Peyer's patch (tissue), 4 donors: ENCODE measurements at regions not wholly inside any gene's neighbourhood (a gene's known extent, or its start where the extent isn't known, plus 50 kb on each side); places are given as distances from the start of the nearest gene placed in this dataset.

Source experiments
- DNase-seq, 3 donors: peaks; one replicate each; pipeline ENCODE4 v3.0.0-alpha.2; 2017 to 2019
- H3K27ac ChIP-seq, 4 donors: fragments of 200-600 bp; sonication (generic); one replicate each; pipeline ENCODE4 v1.5.1; 2016 to 2019
- H3K27me3 ChIP-seq, 2 donors: fragments of 200-600 bp; sonication (generic); one replicate each; pipeline ENCODE4 v1.5.1; 2019
- H3K36me3 ChIP-seq, 3 donors: fragments of 200-600 bp; sonication (generic); one replicate each; pipeline ENCODE4 v1.5.1; 2016 to 2019
- H3K4me1 ChIP-seq, 4 donors: fragments of 200-600 bp; sonication (generic); one replicate each; pipeline ENCODE4 v1.5.1; 2016 to 2019
- H3K4me3 ChIP-seq, 4 donors: fragments of 200-600 bp; sonication (generic); 1 replicate in 3 of 4; 2 replicates in 1 of 4; pipeline ENCODE4 v1.5.1; 2016 to 2019; ENCODE audit warnings: mild to moderate bottlenecking in 1 of 4
- H3K9me3 ChIP-seq, 4 donors: fragments of 200-600 bp; sonication (generic); one replicate each; pipeline ENCODE4 v1.5.1; 2016 to 2019; ENCODE audit warnings: mild to moderate bottlenecking in 1 of 4
- CTCF ChIP-seq, 6 experiments: fragments of 450-650 bp in 4 of 6; fragments of 200-600 bp in 2 of 6; sonication (generic) in 1 of 6; IDR thresholded peaks; one replicate each; pipeline ENCODE4 v1.5.1; 2017 to 2019; ENCODE audit warnings: antibody characterized with exemption in 6 of 6, mild to moderate bottlenecking in 3 of 6, moderate library complexity in 1 of 6
- POLR2A ChIP-seq, 2 donors: fragments of 450-650 bp; IDR thresholded peaks; one replicate each; pipeline ENCODE4 v1.5.1; 2017; ENCODE audit warnings: antibody characterized with exemption in 2 of 2, mild to moderate bottlenecking in 2 of 2, moderate library complexity in 2 of 2

GRCh38 chr7:46713868-46714596 lies 793.0 kb upstream of the IGFBP3 start:
- Histone ChIP-seq H3K4me3 (no peak overlapping the region), H3K27me3 (no peaks in the 10 kb centered on the region), H3K4me1 (peaks cover 0 to 6% (median 0%) of the 10 kb centered on the region in 4 donors), H3K27ac (peak overlapping the region in 2 of 4 donors; percentile 35 to 42), H3K36me3 (no peaks in the 10 kb centered on the region), H3K9me3 (no peaks in the 10 kb centered on the region)
- peak in 1 of 3 donors; percentile 79 for DNase-seq
- TF ChIP-seq POLR2A (IDR thresholded peaks at IDR 0.05): no peak
- TF ChIP-seq CTCF (IDR thresholded peaks at IDR 0.05): no peak

- H3K27me3 ChIP-seq: no peaks in the 10 kb centered on the region
- no peaks in the 10 kb centered on the region for H3K36me3 ChIP-seq
- peaks cover 0 to 6% (median 0%) of the 10 kb centered on the region in 4 donors for H3K4me1 ChIP-seq
- TF ChIP-seq POLR2A (IDR thresholded peaks at IDR 0.05) (no peak), CTCF (IDR thresholded peaks at IDR 0.05) (no peak)
- H3K4me3 ChIP-seq: no peak overlapping the region
- DNase-seq: no peak
- H3K27ac ChIP-seq: no peak overlapping the region
- no peaks in the 10 kb centered on the region for H3K9me3 ChIP-seq
These were observed 789.9 kb upstream of the IGFBP3 start for GRCh38 chr7:46710927-46711326.

- no peak for DNase-seq
- Histone ChIP-seq H3K27ac (no peak overlapping the region), H3K4me3 (no peak overlapping the region), H3K36me3 (no peaks in the 10 kb centered on the region), H3K9me3 (no peaks in the 10 kb centered on the region), H3K27me3 (no peaks in the 10 kb centered on the region), H3K4me1 (no peaks in the 10 kb centered on the region)
- no peak for TF ChIP-seq CTCF (IDR thresholded peaks at IDR 0.05)
- TF ChIP-seq POLR2A (IDR thresholded peaks at IDR 0.05): no peak
These were observed 786.9 kb upstream of the IGFBP3 start for GRCh38 chr7:46707973-46708372.

GRCh38 chr7:46705386-46706255 lies 784.5 kb upstream of the IGFBP3 start:
- no peaks in the 10 kb centered on the region for H3K36me3 ChIP-seq
- no peak for DNase-seq
- H3K27me3 ChIP-seq: no peaks in the 10 kb centered on the region
- H3K4me1 ChIP-seq: no peaks in the 10 kb centered on the region
- H3K27ac ChIP-seq: no peak overlapping the region
- TF ChIP-seq CTCF (IDR thresholded peaks at IDR 0.05) (no peak), POLR2A (IDR thresholded peaks at IDR 0.05) (no peak)
- H3K4me3 ChIP-seq: no peak overlapping the region
- no peaks in the 10 kb centered on the region for H3K9me3 ChIP-seq

GRCh38 chr7:46696741-46697140 lies 775.7 kb upstream of the IGFBP3 start:
- no peak overlapping the region for H3K4me3 ChIP-seq
- no peak overlapping the region for H3K27ac ChIP-seq
- no peak for DNase-seq
- no peak for TF ChIP-seq POLR2A (IDR thresholded peaks at IDR 0.05)
- no peak for TF ChIP-seq CTCF (IDR thresholded peaks at IDR 0.05)
- no peaks in the 10 kb centered on the region for H3K27me3 ChIP-seq
- H3K4me1 ChIP-seq: no peaks in the 10 kb centered on the region
- no peaks in the 10 kb centered on the region for H3K9me3 ChIP-seq
- no peaks in the 10 kb centered on the region for H3K36me3 ChIP-seq
